ENCODE measurements at regions not wholly inside any gene's neighbourhood (a gene's known extent, or its start where the extent isn't known, plus 50 kb on each side); places are given as distances from the start of the nearest gene placed in this dataset.

- no peak overlapping the region for H3K27ac ChIP-seq (ENCODE audit: low read length)
Observed at GRCh38 chr3:66098436-66098835, 59.7 kb upstream of the MAGI1 start.

DNA sequence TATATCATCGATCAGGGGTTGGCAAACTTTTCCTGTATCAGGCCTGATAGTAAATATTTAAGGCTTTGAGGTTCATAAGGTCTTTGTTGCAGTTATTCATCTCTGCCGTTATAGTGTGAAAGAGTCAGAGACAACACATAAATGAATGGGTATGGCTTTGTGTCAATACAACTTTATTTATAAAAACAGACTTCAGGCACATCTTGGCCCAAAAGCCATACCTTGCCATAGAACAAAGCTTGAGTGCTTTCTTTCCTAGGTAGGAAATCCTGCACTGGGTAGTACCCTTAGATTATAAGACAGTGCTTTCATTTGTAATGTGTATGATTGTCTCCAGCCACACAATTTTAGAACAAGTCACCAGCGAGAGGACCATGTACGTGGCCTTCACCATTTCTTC is 58.9 kb upstream of the MAGI1 start:
- no peak overlapping the region for H2AFZ ChIP-seq (ENCODE audit: low read depth, low read length)
- no peaks in the 10 kb centered on the region for H3K79me2 ChIP-seq (replicated peaks; ENCODE audit: insufficient read depth, low read length)
- no peak overlapping the region for H3K4me3 ChIP-seq (ENCODE audit: low read length)

More at GRCh38 chr3:66098436-66098835, 59.7 kb upstream of the MAGI1 start:
- H3K4me2 ChIP-seq (ENCODE audit: low read length) = no peak overlapping the region
- H3K9me3 ChIP-seq (ENCODE audit: low read length) = no peaks in the 10 kb centered on the region
- no peaks in the 10 kb centered on the region for H4K20me1 ChIP-seq (ENCODE audit: insufficient read depth)
- H3K36me3 ChIP-seq (ENCODE audit: insufficient read depth, low read length) = no peaks in the 10 kb centered on the region
- H3F3A ChIP-seq (ENCODE audit: insufficient read depth, low read length, poor library complexity, severe bottlenecking) = no peaks in the 10 kb centered on the region
- TF ChIP-seq, protein P1, sequence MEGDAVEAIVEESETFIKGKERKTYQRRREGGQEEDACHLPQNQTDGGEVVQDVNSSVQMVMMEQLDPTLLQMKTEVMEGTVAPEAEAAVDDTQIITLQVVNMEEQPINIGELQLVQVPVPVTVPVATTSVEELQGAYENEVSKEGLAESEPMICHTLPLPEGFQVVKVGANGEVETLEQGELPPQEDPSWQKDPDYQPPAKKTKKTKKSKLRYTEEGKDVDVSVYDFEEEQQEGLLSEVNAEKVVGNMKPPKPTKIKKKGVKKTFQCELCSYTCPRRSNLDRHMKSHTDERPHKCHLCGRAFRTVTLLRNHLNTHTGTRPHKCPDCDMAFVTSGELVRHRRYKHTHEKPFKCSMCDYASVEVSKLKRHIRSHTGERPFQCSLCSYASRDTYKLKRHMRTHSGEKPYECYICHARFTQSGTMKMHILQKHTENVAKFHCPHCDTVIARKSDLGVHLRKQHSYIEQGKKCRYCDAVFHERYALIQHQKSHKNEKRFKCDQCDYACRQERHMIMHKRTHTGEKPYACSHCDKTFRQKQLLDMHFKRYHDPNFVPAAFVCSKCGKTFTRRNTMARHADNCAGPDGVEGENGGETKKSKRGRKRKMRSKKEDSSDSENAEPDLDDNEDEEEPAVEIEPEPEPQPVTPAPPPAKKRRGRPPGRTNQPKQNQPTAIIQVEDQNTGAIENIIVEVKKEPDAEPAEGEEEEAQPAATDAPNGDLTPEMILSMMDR (IDR thresholded peaks at IDR 0.05; ENCODE audit: poor library complexity, severe bottlenecking) = no peak
- no peak for TF ChIP-seq TAF1 (IDR thresholded peaks at IDR 0.05; ENCODE audit: low read depth)
- TF ChIP-seq, protein P2, sequence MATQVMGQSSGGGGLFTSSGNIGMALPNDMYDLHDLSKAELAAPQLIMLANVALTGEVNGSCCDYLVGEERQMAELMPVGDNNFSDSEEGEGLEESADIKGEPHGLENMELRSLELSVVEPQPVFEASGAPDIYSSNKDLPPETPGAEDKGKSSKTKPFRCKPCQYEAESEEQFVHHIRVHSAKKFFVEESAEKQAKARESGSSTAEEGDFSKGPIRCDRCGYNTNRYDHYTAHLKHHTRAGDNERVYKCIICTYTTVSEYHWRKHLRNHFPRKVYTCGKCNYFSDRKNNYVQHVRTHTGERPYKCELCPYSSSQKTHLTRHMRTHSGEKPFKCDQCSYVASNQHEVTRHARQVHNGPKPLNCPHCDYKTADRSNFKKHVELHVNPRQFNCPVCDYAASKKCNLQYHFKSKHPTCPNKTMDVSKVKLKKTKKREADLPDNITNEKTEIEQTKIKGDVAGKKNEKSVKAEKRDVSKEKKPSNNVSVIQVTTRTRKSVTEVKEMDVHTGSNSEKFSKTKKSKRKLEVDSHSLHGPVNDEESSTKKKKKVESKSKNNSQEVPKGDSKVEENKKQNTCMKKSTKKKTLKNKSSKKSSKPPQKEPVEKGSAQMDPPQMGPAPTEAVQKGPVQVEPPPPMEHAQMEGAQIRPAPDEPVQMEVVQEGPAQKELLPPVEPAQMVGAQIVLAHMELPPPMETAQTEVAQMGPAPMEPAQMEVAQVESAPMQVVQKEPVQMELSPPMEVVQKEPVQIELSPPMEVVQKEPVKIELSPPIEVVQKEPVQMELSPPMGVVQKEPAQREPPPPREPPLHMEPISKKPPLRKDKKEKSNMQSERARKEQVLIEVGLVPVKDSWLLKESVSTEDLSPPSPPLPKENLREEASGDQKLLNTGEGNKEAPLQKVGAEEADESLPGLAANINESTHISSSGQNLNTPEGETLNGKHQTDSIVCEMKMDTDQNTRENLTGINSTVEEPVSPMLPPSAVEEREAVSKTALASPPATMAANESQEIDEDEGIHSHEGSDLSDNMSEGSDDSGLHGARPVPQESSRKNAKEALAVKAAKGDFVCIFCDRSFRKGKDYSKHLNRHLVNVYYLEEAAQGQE (IDR thresholded peaks at IDR 0.05; ENCODE audit: borderline replicate concordance) = no peak
- TF ChIP-seq MXI1 (conservative IDR thresholded peaks at IDR 0.05; ENCODE audit: poor library complexity, severe bottlenecking) = no peak
- no peak for TF ChIP-seq RAD21 (conservative IDR thresholded peaks at IDR 0.05)
- TF ChIP-seq EP300 (conservative IDR thresholded peaks at IDR 0.05; ENCODE audit: poor library complexity, severe bottlenecking) = no peak
- H3K9ac ChIP-seq (ENCODE audit: low read length) = no peak overlapping the region
- no peaks in the 10 kb centered on the region for H3K79me2 ChIP-seq (replicated peaks; ENCODE audit: insufficient read depth, low read length)
- no peaks in the 10 kb centered on the region for H3K27me3 ChIP-seq (ENCODE audit: insufficient read depth, low read depth, low read length)
- H3K4me3 ChIP-seq (ENCODE audit: low read length) = no peak overlapping the region
- no peak overlapping the region for H2AFZ ChIP-seq (ENCODE audit: low read depth, low read length)
- no peaks in the 10 kb centered on the region for H3K9me2 ChIP-seq (ENCODE audit: insufficient read depth, low read length)

More for the DNA sequence above, 58.9 kb upstream of the MAGI1 start:
- no peaks in the 10 kb centered on the region for H3K9me3 ChIP-seq (ENCODE audit: low read length)
- H3F3A ChIP-seq (ENCODE audit: insufficient read depth, low read length, poor library complexity, severe bottlenecking) = no peaks in the 10 kb centered on the region
- TF ChIP-seq MXI1 (conservative IDR thresholded peaks at IDR 0.05; ENCODE audit: poor library complexity, severe bottlenecking) (no peak), POLR2AphosphoS5 (IDR thresholded peaks at IDR 0.05) (no peak), EP300 (conservative IDR thresholded peaks at IDR 0.05; ENCODE audit: poor library complexity, severe bottlenecking) (no peak), TAF1 (IDR thresholded peaks at IDR 0.05; ENCODE audit: low read depth) (no peak), EZH2 (IDR thresholded peaks at IDR 0.05; ENCODE audit: borderline replicate concordance, insufficient read depth, low read length, poor library complexity, severe bottlenecking) (no peak), SMC3 (conservative IDR thresholded peaks at IDR 0.05; ENCODE audit: poor library complexity) (no peak), RAD21 (conservative IDR thresholded peaks at IDR 0.05) (no peak)
- TF ChIP-seq, protein P1 (IDR thresholded peaks at IDR 0.05; ENCODE audit: poor library complexity, severe bottlenecking) = no peak
- TF ChIP-seq, protein P2 (IDR thresholded peaks at IDR 0.05; ENCODE audit: borderline replicate concordance) = no peak
- H3K4me2 ChIP-seq (ENCODE audit: low read length) = no peak overlapping the region
- H3K9ac ChIP-seq (ENCODE audit: low read length) = no peak overlapping the region
- H3K27ac ChIP-seq (ENCODE audit: low read length) = no peak overlapping the region
- no peaks in the 10 kb centered on the region for H4K20me1 ChIP-seq (ENCODE audit: insufficient read depth)
- H3K36me3 ChIP-seq (ENCODE audit: insufficient read depth, low read length) = no peaks in the 10 kb centered on the region
- H3K9me2 ChIP-seq (ENCODE audit: insufficient read depth, low read length) = no peaks in the 10 kb centered on the region
- H3K27me3 ChIP-seq (ENCODE audit: insufficient read depth, low read depth, low read length) = no peaks in the 10 kb centered on the region

Measured in neural cell (in vitro differentiated cells).